ENCODE measurements at regions not wholly inside any gene's neighbourhood (a gene's known extent, or its start where the extent isn't known, plus 50 kb on each side); places are given as distances from the start of the nearest gene placed in this dataset.

GRCh38 chr7:34277803-34278199 is 372.5 kb downstream of the BMPER start:
- TF ChIP-seq TAL1 (IDR thresholded peaks at IDR 0.05) (no peak), ADNP (tag; IDR thresholded peaks at IDR 0.05) (no peak), ZNF586 (CRISPR knock-in tag; conservative IDR thresholded peaks at IDR 0.05) (no peak), NCOR1 (IDR thresholded peaks at IDR 0.05) (no peak), PRMT5 (CRISPR knock-in tag; IDR thresholded peaks at IDR 0.05) (no peak), SMAD3 (CRISPR knock-in tag; conservative IDR thresholded peaks at IDR 0.05) (no peak), BRF1 (IDR thresholded peaks at IDR 0.05; ENCODE audit: borderline replicate concordance, extremely low read depth, insufficient read length) (no peak), MEIS2 (IDR thresholded peaks at IDR 0.05; ENCODE audit: partially characterized antibody) (no peak), KDM4B (IDR thresholded peaks at IDR 0.05; ENCODE audit: borderline replicate concordance in 2 of 2, low read depth in 1 of 2) (no peak), ZNF696 (CRISPR knock-in tag; conservative IDR thresholded peaks at IDR 0.05) (no peak), ZNF707 (CRISPR knock-in tag; conservative IDR thresholded peaks at IDR 0.05) (no peak), HDAC2 (IDR thresholded peaks at IDR 0.05) (no peak), SREBF2 (CRISPR knock-in tag; IDR thresholded peaks at IDR 0.05) (no peak), HDGF (IDR thresholded peaks at IDR 0.05) (no peak), TEAD2 (tag; IDR thresholded peaks at IDR 0.05) (no peak)
- TF ChIP-seq, protein P1, sequence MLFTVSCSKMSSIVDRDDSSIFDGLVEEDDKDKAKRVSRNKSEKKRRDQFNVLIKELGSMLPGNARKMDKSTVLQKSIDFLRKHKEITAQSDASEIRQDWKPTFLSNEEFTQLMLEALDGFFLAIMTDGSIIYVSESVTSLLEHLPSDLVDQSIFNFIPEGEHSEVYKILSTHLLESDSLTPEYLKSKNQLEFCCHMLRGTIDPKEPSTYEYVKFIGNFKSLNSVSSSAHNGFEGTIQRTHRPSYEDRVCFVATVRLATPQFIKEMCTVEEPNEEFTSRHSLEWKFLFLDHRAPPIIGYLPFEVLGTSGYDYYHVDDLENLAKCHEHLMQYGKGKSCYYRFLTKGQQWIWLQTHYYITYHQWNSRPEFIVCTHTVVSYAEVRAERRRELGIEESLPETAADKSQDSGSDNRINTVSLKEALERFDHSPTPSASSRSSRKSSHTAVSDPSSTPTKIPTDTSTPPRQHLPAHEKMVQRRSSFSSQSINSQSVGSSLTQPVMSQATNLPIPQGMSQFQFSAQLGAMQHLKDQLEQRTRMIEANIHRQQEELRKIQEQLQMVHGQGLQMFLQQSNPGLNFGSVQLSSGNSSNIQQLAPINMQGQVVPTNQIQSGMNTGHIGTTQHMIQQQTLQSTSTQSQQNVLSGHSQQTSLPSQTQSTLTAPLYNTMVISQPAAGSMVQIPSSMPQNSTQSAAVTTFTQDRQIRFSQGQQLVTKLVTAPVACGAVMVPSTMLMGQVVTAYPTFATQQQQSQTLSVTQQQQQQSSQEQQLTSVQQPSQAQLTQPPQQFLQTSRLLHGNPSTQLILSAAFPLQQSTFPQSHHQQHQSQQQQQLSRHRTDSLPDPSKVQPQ (CRISPR knock-in tag; IDR thresholded peaks at IDR 0.05; ENCODE audit: borderline replicate concordance): no peak
- TF ChIP-seq, protein P2, sequence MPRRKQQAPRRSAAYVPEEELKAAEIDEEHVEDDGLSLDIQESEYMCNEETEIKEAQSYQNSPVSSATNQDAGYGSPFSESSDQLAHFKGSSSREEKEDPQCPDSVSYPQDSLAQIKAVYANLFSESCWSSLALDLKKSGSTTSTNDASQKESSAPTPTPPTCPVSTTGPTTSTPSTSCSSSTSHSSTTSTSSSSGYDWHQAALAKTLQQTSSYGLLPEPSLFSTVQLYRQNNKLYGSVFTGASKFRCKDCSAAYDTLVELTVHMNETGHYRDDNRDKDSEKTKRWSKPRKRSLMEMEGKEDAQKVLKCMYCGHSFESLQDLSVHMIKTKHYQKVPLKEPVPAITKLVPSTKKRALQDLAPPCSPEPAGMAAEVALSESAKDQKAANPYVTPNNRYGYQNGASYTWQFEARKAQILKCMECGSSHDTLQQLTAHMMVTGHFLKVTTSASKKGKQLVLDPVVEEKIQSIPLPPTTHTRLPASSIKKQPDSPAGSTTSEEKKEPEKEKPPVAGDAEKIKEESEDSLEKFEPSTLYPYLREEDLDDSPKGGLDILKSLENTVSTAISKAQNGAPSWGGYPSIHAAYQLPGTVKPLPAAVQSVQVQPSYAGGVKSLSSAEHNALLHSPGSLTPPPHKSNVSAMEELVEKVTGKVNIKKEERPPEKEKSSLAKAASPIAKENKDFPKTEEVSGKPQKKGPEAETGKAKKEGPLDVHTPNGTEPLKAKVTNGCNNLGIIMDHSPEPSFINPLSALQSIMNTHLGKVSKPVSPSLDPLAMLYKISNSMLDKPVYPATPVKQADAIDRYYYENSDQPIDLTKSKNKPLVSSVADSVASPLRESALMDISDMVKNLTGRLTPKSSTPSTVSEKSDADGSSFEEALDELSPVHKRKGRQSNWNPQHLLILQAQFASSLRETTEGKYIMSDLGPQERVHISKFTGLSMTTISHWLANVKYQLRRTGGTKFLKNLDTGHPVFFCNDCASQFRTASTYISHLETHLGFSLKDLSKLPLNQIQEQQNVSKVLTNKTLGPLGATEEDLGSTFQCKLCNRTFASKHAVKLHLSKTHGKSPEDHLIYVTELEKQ (CRISPR knock-in tag; IDR thresholded peaks at IDR 0.05): no peak
- WGBS (ENCODE audit: insufficient coverage, low coverage, missing lambda C conversion rate): 0% methylated on average over 4 of the region's 4 CpGs
- Histone ChIP-seq H2AFZ (ENCODE audit: low read depth, low read length) (no peak overlapping the region), H3K27me3 (ENCODE audit: control insufficient read depth in 2 of 2, insufficient read depth in 2 of 2, low read length in 2 of 2) (no peaks in the 10 kb centered on the region), H3K9me3 (replicated peaks; ENCODE audit: control insufficient read depth, insufficient read depth, low read depth, low read length) (no peaks in the 10 kb centered on the region), H3K27ac (ENCODE audit: extremely low read depth, low read depth, low read length) (no peak overlapping the region), H3K36me3 (ENCODE audit: control insufficient read depth, insufficient read depth, low read length) (no peaks in the 10 kb centered on the region), H3K4me2 (ENCODE audit: insufficient read depth, low read length) (no peak overlapping the region), H3K9ac (ENCODE audit: insufficient read depth in 1 of 2, low read depth in 2 of 2, low read length in 2 of 2) (no peak overlapping the region), H3K79me2 (ENCODE audit: control insufficient read depth, insufficient read depth, low read length) (no peaks in the 10 kb centered on the region), H3K9me1 (ENCODE audit: control insufficient read depth, insufficient read depth, low read length) (no peaks in the 10 kb centered on the region), H4K20me1 (replicated peaks; ENCODE audit: control insufficient read depth, insufficient read depth, low read length) (no peaks in the 10 kb centered on the region), H3K4me1 (replicated peaks in 1 of 2; ENCODE audit: control insufficient read depth in 2 of 2, insufficient read depth in 2 of 2, low read length in 2 of 2) (no peaks in the 10 kb centered on the region), H3K4me3 (no peak overlapping the region)
- intact Hi-C loops (cut with micrococcal nuclease) (no loop called here), in situ Hi-C loops (cut with MboI) (no loop called here)
- POLR2A ChIA-PET: no interaction called here
- CTCF ChIA-PET (ENCODE audit: low intra/inter-chr PET ratio): no interaction called here
- ATAC-seq (no peak), DNase-seq (ENCODE audit: extremely low read depth in 1 of 4, low spot score in 3 of 4) (no peak), FAIRE-seq (no peak)
- BruUV-seq (replicated peaks): no TSS peak
